PC-3 (cell line): ENCODE measurements at regions not wholly inside any gene's neighbourhood (a gene's known extent, or its start where the extent isn't known, plus 50 kb on each side); places are given as distances from the start of the nearest gene placed in this dataset.

Experiments
- ATAC-seq: fragments of 200-7000 bp; cut with Tn5 transposase; 2 replicates; pipeline ENCODE4 v1.9.1; 2020; ENCODE audit warnings: mild to moderate bottlenecking, moderate library complexity
- BruUV-seq: library from RNA; stranded (reverse); fragments of 400-500 nt; replicated peaks from 2 replicates; lab custom pipeline; 2021; lab: Mats Ljungman, UMichigan
- CTCF ChIA-PET: fragments of 300-600 bp; sonication (Branson Sonifier 250); formaldehyde crosslinking; loops from one replicate; lab custom pipeline; 2022; ENCODE audit warnings: antibody characterized with exemption; lab: Charles Lee
- POLR2A ChIA-PET: fragments of 300-600 bp; sonication (Branson Sonifier 250); formaldehyde crosslinking; loops from one replicate; lab custom pipeline; 2022; ENCODE audit warnings: antibody characterized with exemption; ENCODE audit not compliant: unreplicated experiment; lab: Charles Lee
- DNase-seq: peaks from one replicate; pipeline ENCODE4 v3.0.0-alpha.2; 2015
- H2AFZ ChIP-seq: fragments of 300-600 bp; sonication (generic); 2 replicates; pipeline ENCODE4 v1.6.0; 2016; ENCODE audit warnings: antibody characterized with exemption, low read length
- H3F3A ChIP-seq: fragments of 300-600 bp; sonication (generic); one replicate; pipeline ENCODE4 v1.6.0; 2017; ENCODE audit warnings: antibody characterized with exemption, low read length, control low read depth, mild to moderate bottlenecking; ENCODE audit not compliant: unreplicated experiment
- H3K27ac ChIP-seq: fragments of 300-600 bp; sonication (generic); 2 replicates; pipeline ENCODE4 v1.5.1; 2016; ENCODE audit warnings: mild to moderate bottlenecking, low read length
- H3K27me3 ChIP-seq: fragments of 300-600 bp; sonication (generic); 2 replicates; pipeline ENCODE4 v1.6.1; 2016; ENCODE audit warnings: low read length, mixed read lengths
- H3K36me3 ChIP-seq: fragments of 300-600 bp; sonication (generic); 2 replicates; pipeline ENCODE4 v1.6.1; 2016; ENCODE audit warnings: low read depth, mixed run types, low read length, mixed read lengths
- H3K4me1 ChIP-seq: fragments of 300-600 bp; sonication (generic); 2 replicates; pipeline ENCODE4 v1.5.1; 2016; ENCODE audit warnings: low read length; ENCODE audit not compliant: insufficient read depth
- H3K4me2 ChIP-seq: fragments of 300-600 bp; sonication (generic); 2 replicates; pipeline ENCODE4 v1.6.0; 2016; ENCODE audit warnings: low read length
- H3K4me3 ChIP-seq: fragments of 300-600 bp; sonication (generic); 2 replicates; pipeline ENCODE4 v1.5.1; 2016; ENCODE audit warnings: mild to moderate bottlenecking, low read length, mixed read lengths
- H3K79me2 ChIP-seq: fragments of 300-600 bp; sonication (generic); 2 replicates; pipeline ENCODE4 v1.6.1; 2017; ENCODE audit warnings: low read length, mixed read lengths
- H3K9ac ChIP-seq: fragments of 300-600 bp; sonication (generic); 2 replicates; pipeline ENCODE4 v1.6.0; 2016; ENCODE audit warnings: mild to moderate bottlenecking, low read length
- H3K9me2 ChIP-seq: fragments of 300-600 bp; sonication (generic); replicated peaks from 2 replicates; pipeline ENCODE4 v1.6.1; 2016; ENCODE audit warnings: mixed run types, low read length, mixed read lengths
- H3K9me3 ChIP-seq: fragments of 300-600 bp; sonication (generic); 2 replicates; pipeline ENCODE4 v1.6.1; 2016; ENCODE audit warnings: low read length, mixed read lengths
- H4K20me1 ChIP-seq: fragments of 300-600 bp; sonication (generic); 2 replicates; pipeline ENCODE4 v1.6.1; 2016; ENCODE audit warnings: low read length, mixed read lengths
- EZH2 ChIP-seq: fragments of 300-600 bp; sonication (generic); IDR thresholded peaks from one replicate; pipeline ENCODE4 v1.6.1; 2017; ENCODE audit warnings: antibody characterized with exemption, mild to moderate bottlenecking, low read length; ENCODE audit not compliant: unreplicated experiment
- EZH2phosphoT487 ChIP-seq: fragments of 300-600 bp; sonication (generic); IDR thresholded peaks from 2 replicates; pipeline ENCODE4 v1.6.1; 2018; ENCODE audit warnings: mild to moderate bottlenecking, antibody characterized with exemption, low read length, borderline replicate concordance
- intact Hi-C: fragments of 100-400 bp; cut with micrococcal nuclease; formaldehyde crosslinking; loops from 2 replicates; pipeline ENCODE4 v1.9.0; 2023
- TF ChIP-seq, protein P1 (sequence below): fragments of 300-600 bp; sonication (generic); conservative IDR thresholded peaks from 2 replicates; pipeline ENCODE4 v1.5.1; 2017; ENCODE audit warnings: antibody characterized with exemption, low read depth, mild to moderate bottlenecking, low read length

DNA sequence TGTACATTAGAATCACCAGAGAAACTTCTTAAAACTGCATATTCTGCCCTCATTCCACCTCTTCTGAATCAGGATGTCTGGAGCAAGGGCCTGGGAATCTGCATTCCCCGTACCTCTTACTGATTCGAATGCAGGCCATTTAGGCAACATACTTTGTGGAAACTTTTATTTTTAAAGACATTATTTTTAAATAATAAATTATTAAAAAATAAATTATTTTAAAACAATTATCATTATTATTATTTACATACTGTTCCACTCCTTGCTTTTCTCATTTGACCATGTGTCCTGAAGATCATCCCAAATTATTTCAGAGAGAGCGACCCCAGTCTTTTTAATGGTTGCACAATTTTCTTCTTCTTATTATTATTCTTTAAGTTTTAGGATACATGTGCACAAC lies 336.6 kb upstream of the TBC1D5 start:
- ChIA-PET POLR2A (no interaction called here), CTCF (no interaction called here)
- intact Hi-C loops: no loop called here
- Histone ChIP-seq H3K4me2 (no peak overlapping the region), H3K79me2 (no peaks in the 10 kb centered on the region), H3F3A (no peaks in the 10 kb centered on the region), H2AFZ (no peak overlapping the region), H3K4me1 (peaks cover 18% of the 10 kb centered on the region), H3K9me3 (no peaks in the 10 kb centered on the region), H4K20me1 (no peaks in the 10 kb centered on the region), H3K9ac (no peak overlapping the region), H3K27ac (no peak overlapping the region), H3K4me3 (no peak overlapping the region), H3K27me3 (no peaks in the 10 kb centered on the region), H3K9me2 (no peaks in the 10 kb centered on the region), H3K36me3 (no peaks in the 10 kb centered on the region)
- no TSS peak for BruUV-seq
- DNase-seq (no peak), ATAC-seq (no peak)
- TF ChIP-seq, protein P1, sequence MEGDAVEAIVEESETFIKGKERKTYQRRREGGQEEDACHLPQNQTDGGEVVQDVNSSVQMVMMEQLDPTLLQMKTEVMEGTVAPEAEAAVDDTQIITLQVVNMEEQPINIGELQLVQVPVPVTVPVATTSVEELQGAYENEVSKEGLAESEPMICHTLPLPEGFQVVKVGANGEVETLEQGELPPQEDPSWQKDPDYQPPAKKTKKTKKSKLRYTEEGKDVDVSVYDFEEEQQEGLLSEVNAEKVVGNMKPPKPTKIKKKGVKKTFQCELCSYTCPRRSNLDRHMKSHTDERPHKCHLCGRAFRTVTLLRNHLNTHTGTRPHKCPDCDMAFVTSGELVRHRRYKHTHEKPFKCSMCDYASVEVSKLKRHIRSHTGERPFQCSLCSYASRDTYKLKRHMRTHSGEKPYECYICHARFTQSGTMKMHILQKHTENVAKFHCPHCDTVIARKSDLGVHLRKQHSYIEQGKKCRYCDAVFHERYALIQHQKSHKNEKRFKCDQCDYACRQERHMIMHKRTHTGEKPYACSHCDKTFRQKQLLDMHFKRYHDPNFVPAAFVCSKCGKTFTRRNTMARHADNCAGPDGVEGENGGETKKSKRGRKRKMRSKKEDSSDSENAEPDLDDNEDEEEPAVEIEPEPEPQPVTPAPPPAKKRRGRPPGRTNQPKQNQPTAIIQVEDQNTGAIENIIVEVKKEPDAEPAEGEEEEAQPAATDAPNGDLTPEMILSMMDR: no peak
- TF ChIP-seq EZH2phosphoT487: no peak
- no peak for TF ChIP-seq EZH2

- no peaks in the 10 kb centered on the region for H3K9me2 ChIP-seq
- no peaks in the 10 kb centered on the region for H3K9me3 ChIP-seq
- no peak overlapping the region for H3K4me2 ChIP-seq
- H4K20me1 ChIP-seq: no peaks in the 10 kb centered on the region
- H3K79me2 ChIP-seq: no peaks in the 10 kb centered on the region
- H3K27me3 ChIP-seq: no peaks in the 10 kb centered on the region
- POLR2A ChIA-PET: no interaction called here
- H3K4me3 ChIP-seq: no peak overlapping the region
- BruUV-seq: no TSS peak
- peak overlapping the region; percentile 5 for H2AFZ ChIP-seq
- H3F3A ChIP-seq: no peaks in the 10 kb centered on the region
- CTCF ChIA-PET: no interaction called here
- H3K36me3 ChIP-seq: no peaks in the 10 kb centered on the region
- peak; percentile 55 for ATAC-seq
- TF ChIP-seq EZH2phosphoT487 (no peak), EZH2 (no peak)
- H3K9ac ChIP-seq: no peak overlapping the region
- H3K27ac ChIP-seq: no peak overlapping the region
- peaks cover 18% of the 10 kb centered on the region for H3K4me1 ChIP-seq
- DNase-seq: peak; percentile 22
- intact Hi-C loops: no loop called here
Measured at GRCh38 chr3:18077128-18077840, 334.9 kb upstream of the TBC1D5 start.

DNA sequence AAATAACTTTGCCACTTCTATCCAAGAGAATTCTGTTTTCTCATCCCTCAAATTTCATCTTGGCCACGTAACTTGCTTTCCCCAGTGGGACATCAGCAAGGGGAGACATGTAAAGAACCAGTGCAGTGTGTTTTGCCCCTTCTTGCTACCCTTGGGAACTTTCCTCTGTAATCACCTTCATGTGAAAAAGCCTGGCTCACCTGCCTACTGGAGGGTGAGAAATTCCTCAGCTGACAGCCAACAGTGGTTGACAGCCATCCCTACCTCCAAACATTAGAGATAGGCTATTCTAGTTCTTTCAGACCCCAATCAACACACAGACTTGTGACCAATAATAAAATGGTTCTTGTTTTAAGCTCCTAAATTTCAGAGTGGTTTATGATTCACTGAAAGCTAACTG lies 333.9 kb upstream of the TBC1D5 start:
- H2AFZ ChIP-seq: no peak overlapping the region
- H3K9me3 ChIP-seq: no peaks in the 10 kb centered on the region
- intact Hi-C loops: no loop called here
- no peaks in the 10 kb centered on the region for H3K27me3 ChIP-seq
- H3F3A ChIP-seq: no peaks in the 10 kb centered on the region
- no peaks in the 10 kb centered on the region for H3K9me2 ChIP-seq
- no peaks in the 10 kb centered on the region for H3K36me3 ChIP-seq
- no peak overlapping the region for H3K9ac ChIP-seq
- TF ChIP-seq EZH2phosphoT487: no peak
- TF ChIP-seq, protein P1: no peak
- TF ChIP-seq EZH2: no peak
- H4K20me1 ChIP-seq: no peaks in the 10 kb centered on the region
- CTCF ChIA-PET: interaction anchor here (0.7 kb wide), 1 partner anchor 304 kb away, joined by 4 read pairs; no protein-coding TSS in a partner anchor
- H3K4me2 ChIP-seq: no peak overlapping the region
- H3K4me3 ChIP-seq: no peak overlapping the region
- no peak overlapping the region for H3K27ac ChIP-seq
- BruUV-seq: no TSS peak
- POLR2A ChIA-PET: no interaction called here
- DNase-seq: no peak
- peaks cover 28% of the 10 kb centered on the region for H3K4me1 ChIP-seq
- ATAC-seq: no peak
- H3K79me2 ChIP-seq: no peaks in the 10 kb centered on the region
